HG02973 (cell line): ENCODE measurements at regions not wholly inside any gene's neighbourhood (a gene's known extent, or its start where the extent isn't known, plus 50 kb on each side); places are given as distances from the start of the nearest gene placed in this dataset.
"Not testable (repeated sequence)": the region's sequence is repeated elsewhere in the genome, so short reads cannot be mapped to it uniquely, and the experiment has no call there.

Experiments used
- ATAC-seq: cut with Tn5 transposase; IDR thresholded peaks from one replicate; pipeline ENCODE4 v1.9.1; 2021; ENCODE audit warnings: moderate library complexity; ENCODE audit not compliant: unreplicated experiment

DNA sequence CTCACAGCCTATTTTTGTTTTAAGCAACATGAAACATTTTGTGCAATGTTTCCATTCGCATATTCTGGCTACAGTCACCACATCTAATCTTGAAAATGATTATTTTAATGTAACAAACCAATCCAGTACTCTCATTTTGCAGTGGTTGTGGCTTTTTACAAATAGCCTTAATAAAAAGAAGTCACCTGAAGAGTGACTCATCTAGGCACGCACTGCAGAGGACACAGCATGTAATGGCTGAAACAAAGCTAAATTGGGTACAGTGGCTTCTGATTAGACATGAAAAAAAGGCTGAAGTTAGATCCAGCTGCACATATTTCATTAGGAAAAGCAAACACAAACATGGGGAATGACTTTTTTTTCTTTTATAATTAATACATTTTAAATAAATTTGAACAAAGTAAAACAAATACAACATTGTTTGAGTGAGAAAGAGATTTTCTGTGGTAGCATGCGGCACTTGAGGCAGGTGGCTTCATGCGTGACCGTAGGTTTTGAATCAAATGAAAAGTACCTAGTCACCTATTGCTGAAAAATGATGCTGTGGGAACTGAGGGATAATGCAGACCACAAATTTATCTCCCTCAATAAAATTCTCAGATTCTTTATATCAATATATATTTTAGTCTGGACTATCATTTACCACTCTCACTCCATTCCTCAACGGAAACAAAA is 240.8 kb upstream of the DDX53 start:
- peak; percentile 79 for ATAC-seq

GRCh38 chrX:22760513-22761057 is 239.2 kb upstream of the DDX53 start:
- no peak for ATAC-seq

DNA sequence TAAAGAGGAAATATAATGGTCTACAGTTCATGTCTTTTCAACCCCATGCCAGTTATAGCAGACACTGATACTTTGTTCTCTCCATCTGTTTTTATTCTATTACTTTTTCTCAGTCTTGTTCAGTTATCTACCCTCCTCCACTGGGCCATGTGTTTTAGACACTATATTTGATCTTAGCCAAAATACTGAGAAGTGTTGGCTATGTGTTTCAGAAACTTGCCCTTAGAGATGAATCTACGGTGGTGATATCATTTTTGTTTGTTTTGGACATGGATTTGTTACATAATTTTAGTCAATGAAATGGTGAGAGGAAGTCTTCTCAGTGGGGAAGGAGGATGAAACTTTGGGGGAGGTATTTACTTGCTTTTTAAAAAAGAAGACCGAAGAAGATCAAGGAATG is 211.5 kb upstream of the DDX53 start:
- ATAC-seq = no peak

DNA sequence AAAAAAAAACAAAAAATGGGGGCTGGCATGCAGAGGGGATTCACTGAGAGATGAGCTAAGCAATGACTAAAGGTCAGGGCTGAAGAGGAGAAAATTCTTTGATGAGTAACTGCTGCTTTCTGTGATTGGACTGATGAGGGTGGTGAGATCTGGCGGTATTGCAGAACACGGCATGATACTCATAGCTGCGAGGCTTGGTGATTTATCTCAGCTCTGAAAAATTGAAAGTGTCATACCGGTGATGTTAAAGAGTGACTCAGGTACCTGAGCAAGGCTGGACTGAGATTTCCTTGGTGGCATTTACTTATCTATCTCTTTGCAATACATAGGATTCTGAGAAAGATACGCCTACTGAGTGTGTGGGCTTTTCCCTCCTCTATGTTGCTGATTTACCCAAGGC is 204.1 kb upstream of the DDX53 start:
- ATAC-seq = no peak

- no peak for ATAC-seq
These were observed 199.4 kb upstream of the DDX53 start for GRCh38 chrX:22800360-22800759.

GRCh38 chrX:22800806-22801205 is 199.0 kb upstream of the DDX53 start:
- no peak for ATAC-seq

GRCh38 chrX:22803353-22803752 is 196.4 kb upstream of the DDX53 start:
- no peak for ATAC-seq

DNA sequence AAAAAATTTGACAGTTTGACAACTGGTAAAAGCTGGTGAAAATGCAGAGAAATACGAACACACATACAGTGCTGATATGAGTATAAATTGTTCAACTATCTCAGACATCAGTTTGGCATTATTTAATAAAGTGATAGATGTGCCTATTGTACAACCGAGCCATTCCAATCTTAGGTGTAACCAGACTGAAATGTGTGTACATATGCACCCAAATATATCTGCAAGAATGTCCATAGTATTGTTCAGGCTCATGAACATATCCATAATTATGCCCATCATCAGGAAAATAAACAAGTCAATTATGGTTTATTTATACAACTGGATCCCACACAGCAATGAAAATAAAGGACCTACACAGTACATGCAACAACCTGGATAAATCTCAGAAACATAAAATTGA is 188.9 kb upstream of the DDX53 start:
- ATAC-seq = no peak

DNA sequence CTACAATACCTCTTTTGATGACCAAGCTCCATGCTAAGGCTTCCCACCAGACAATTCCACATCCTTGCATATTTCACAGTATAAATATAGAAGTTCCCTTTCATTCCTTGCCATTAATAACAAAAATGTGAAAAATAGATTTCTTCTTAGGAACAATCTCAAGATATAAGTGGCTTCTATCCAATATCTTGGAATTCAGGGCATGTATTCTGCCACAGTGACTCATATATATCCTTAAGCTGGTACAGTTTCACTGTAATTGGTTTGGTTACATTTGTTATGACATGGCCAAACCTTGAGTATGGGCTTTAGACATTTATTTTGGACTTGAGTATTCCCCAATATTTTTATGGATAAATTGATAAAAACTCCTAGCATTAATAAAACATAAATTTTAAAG is 181.7 kb upstream of the DDX53 start:
- no peak for ATAC-seq

DNA sequence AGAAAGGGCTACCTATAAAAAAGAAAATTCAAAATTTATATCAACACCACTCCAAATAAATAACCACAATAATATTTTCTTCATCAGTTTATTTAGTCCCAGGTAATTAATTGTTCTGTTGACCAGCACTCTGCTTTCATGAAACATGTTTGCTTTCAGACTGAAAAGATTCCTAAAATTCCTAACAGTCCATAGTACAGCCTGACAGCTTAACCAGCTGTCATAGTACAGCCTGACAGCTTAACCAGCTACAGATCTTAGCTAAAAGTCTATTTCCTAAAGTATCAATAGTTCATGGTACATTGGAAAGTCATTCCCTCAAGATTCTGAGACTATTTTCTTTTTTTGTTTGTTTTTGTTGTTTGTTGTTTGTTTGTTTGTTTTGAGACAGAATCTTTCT is 144.1 kb upstream of the DDX53 start:
- ATAC-seq = no peak

DNA sequence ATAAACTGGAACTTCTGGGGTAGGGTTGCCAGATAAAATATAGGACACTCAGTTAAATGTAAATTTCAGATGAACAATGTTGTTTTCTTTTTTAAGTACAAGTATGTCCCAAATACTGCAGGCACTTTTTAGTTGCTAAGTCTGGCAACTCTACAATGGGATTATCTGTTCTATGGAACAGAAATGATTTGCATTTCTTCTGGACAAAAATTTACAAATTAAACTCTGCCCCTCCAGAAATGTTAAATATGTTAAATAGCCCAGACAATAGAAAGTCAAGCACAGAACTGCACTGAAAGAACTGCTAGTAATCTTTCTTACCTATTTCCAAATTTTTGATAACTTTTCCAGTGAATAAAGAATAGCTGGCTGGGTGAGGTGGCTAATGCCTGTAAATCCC is 140.1 kb upstream of the DDX53 start:
- ATAC-seq = no peak

DNA sequence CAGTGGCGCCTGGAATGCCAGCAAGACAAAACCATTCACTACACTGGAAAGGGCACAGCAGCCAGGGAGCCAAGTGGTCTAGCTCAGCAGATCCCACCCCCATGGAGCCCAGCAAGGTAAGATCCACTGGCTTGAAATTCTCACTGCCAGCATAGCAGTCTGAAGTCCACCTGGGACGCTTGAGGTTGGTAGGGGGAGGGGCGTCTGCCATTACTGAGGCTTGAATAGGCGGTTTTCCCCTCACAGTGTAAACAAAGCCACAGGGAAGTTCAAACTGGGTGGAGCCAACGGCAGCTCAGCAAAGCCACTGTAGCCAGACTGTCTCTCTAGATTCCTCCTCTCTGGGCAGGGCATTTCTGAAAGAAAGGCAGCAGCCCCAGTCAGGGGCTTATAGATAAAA is 133.0 kb upstream of the DDX53 start:
- ATAC-seq = not testable (repeated sequence)

DNA sequence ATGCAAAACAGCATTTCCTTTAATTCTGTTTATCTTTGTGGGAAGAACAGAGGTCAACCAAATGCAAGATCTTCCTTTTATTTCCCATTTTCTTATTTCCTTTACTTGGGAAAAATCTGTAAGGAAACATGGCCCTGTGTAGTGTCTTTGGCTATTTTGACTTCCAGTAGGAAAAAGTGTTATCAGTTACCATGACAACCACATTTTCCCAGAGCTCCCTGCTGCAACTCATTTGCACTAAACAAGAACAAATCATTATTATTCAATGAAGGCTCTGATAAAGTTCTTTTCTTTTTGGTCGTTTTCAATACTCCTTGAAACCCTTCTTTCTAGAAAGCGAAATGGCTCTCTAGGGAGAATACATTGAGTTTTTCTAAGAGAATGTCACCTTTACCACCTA is 117.2 kb upstream of the DDX53 start:
- ATAC-seq = no peak

DNA sequence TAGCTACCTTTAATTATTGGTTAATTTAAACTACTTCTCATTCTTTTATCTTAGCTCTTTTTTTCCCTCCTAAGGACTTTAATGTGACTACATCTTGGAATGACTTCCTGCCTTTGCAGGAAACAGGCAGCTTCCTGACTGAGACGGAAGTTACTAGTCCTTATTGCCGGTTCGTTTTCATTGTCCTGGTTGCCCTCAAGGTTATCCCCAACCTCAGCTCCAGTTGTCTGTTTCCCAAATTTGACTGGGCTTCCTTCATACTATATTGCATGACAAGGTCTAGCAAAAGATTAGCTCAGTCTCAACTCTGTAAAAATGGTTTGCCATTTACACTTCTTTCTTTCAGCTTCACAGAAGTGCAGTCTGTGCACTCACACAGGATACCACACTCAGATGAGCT is 109.9 kb upstream of the DDX53 start:
- ATAC-seq = no peak

DNA sequence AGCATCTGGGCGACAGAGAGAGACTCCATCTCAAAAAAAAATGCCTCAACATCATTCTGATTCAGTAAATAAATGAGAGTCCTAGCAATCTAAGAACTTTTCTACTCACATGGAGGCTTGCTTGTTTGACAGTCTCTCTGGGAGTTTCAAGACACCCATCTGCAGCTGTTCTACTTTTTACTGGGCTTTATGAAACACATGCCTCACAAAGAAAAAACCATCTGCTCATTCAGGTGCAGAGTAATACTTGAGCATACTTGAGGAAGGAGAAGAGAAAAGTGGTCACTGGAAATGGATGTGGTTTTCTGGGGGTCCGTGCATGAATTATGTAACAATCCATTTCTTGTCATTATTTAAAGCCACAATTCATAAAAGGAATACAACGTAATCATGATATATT is 87.1 kb upstream of the DDX53 start:
- no peak for ATAC-seq

GRCh38 chrX:22922961-22923360 is 76.8 kb upstream of the DDX53 start:
- no peak for ATAC-seq

GRCh38 chrX:22934640-22935039 is 65.1 kb upstream of the DDX53 start:
- no peak for ATAC-seq

GRCh38 chrX:22944945-22945344 is 54.8 kb upstream of the DDX53 start:
- ATAC-seq = no peak
